ENCODE measurements at regions not wholly inside any gene's neighbourhood (a gene's known extent, or its start where the extent isn't known, plus 50 kb on each side); places are given as distances from the start of the nearest gene placed in this dataset.

GRCh38 chr18:60555625-60556024 is 183.1 kb upstream of the MC4R start:
- DNase-seq (ENCODE audit: low spot score): no peak

GRCh38 chr18:60556326-60556725 is 183.8 kb upstream of the MC4R start:
- DNase-seq (ENCODE audit: low spot score): no peak

- DNase-seq (ENCODE audit: low spot score): no peak
Observed at GRCh38 chr18:60560071-60560470, 187.5 kb upstream of the MC4R start.

GRCh38 chr18:60563082-60563481 is 190.5 kb upstream of the MC4R start:
- no peak for DNase-seq (ENCODE audit: low spot score)

GRCh38 chr18:60568220-60568619 is 195.6 kb upstream of the MC4R start:
- no peak for DNase-seq (ENCODE audit: low spot score)

GRCh38 chr18:60570172-60570571 is 197.6 kb upstream of the MC4R start:
- DNase-seq (ENCODE audit: low spot score): no peak

GRCh38 chr18:60577457-60577856 is 204.9 kb upstream of the MC4R start:
- DNase-seq (ENCODE audit: low spot score): no peak

GRCh38 chr18:60585670-60586069 is 213.1 kb upstream of the MC4R start:
- DNase-seq (ENCODE audit: low spot score): no peak

- DNase-seq (ENCODE audit: low spot score): no peak
Observed at GRCh38 chr18:60593249-60593648, 220.7 kb upstream of the MC4R start.

- DNase-seq (ENCODE audit: low spot score): no peak
Observed at GRCh38 chr18:60596928-60597327, 224.4 kb upstream of the MC4R start.

GRCh38 chr18:60599267-60599666 is 226.7 kb upstream of the MC4R start:
- DNase-seq (ENCODE audit: low spot score): no peak

GRCh38 chr18:60599995-60600394 is 227.4 kb upstream of the MC4R start:
- DNase-seq (ENCODE audit: low spot score): no peak

- no peak for DNase-seq (ENCODE audit: low spot score)
Observed at GRCh38 chr18:60601249-60601648, 228.7 kb upstream of the MC4R start.

- DNase-seq (ENCODE audit: low spot score): no peak
Observed at GRCh38 chr18:60623331-60623730, 250.8 kb upstream of the MC4R start.

- DNase-seq (ENCODE audit: low spot score): no peak
Observed at GRCh38 chr18:60624207-60624606, 251.6 kb upstream of the MC4R start.

GRCh38 chr18:60639836-60640235 is 267.3 kb upstream of the MC4R start:
- no peak for DNase-seq (ENCODE audit: low spot score)

- DNase-seq (ENCODE audit: low spot score): no peak
Observed at GRCh38 chr18:60643009-60643408, 270.4 kb upstream of the MC4R start.

GRCh38 chr18:60646725-60647124 is 274.1 kb upstream of the MC4R start:
- no peak for DNase-seq (ENCODE audit: low spot score)

- DNase-seq (ENCODE audit: low spot score): no peak
Observed at GRCh38 chr18:60649107-60649506, 276.5 kb upstream of the MC4R start.

- DNase-seq (ENCODE audit: low spot score): no peak
Observed at GRCh38 chr18:60649842-60650536, 277.4 kb upstream of the MC4R start.

GRCh38 chr18:60654298-60654697 is 281.7 kb upstream of the MC4R start:
- no peak for DNase-seq (ENCODE audit: low spot score)

GRCh38 chr18:60656553-60656952 is 284.0 kb upstream of the MC4R start:
- no peak for DNase-seq (ENCODE audit: low spot score)

GRCh38 chr18:60662491-60662890 is 289.9 kb upstream of the MC4R start:
- DNase-seq (ENCODE audit: low spot score): no peak

Data from SW480 (cell line).